Lower lobe of right lung (tissue), 2 donors: ENCODE measurements at regions not wholly inside any gene's neighbourhood (a gene's known extent, or its start where the extent isn't known, plus 50 kb on each side); places are given as distances from the start of the nearest gene placed in this dataset.

Source experiments
- ATAC-seq, 2 donors: fragments of 200-7000 bp; cut with Tn5 transposase; one replicate each; pipeline ENCODE4 v1.9.1; 2020 to 2022; ENCODE audit warnings: mild to moderate bottlenecking in 2 of 2, moderate library complexity in 2 of 2
- DNase-seq: peaks from one replicate; pipeline ENCODE4 v3.0.0-alpha.2; 2020
- H3K27ac ChIP-seq: fragments of 200-600 bp; one replicate; pipeline ENCODE4 v1.8.0; 2022
- H3K27me3 ChIP-seq: fragments of 200-600 bp; one replicate; pipeline ENCODE4 v1.8.0; 2022; ENCODE audit warnings: low read depth
- H3K36me3 ChIP-seq: fragments of 200-600 bp; one replicate; pipeline ENCODE4 v1.8.0; 2022; ENCODE audit warnings: mild to moderate bottlenecking
- H3K4me1 ChIP-seq: fragments of 200-600 bp; one replicate; pipeline ENCODE4 v1.8.0; 2022
- H3K4me3 ChIP-seq: fragments of 200-600 bp; one replicate; pipeline ENCODE4 v1.8.0; 2022; ENCODE audit warnings: mild to moderate bottlenecking
- H3K9me3 ChIP-seq: fragments of 200-600 bp; one replicate; pipeline ENCODE4 v1.8.0; 2022
- intact Hi-C: fragments of 100-400 bp; cut with DNase I; formaldehyde crosslinking; loops from one replicate; pipeline ENCODE4 v1.11.0; 2022
- TF ChIP-seq, protein P1 (sequence below): fragments of 200-600 bp; IDR thresholded peaks from one replicate; pipeline ENCODE4 v1.8.0; 2022; ENCODE audit warnings: antibody characterized with exemption, mild to moderate bottlenecking
- donor health status: DM: no; HTN: yes; CAD: no; lungs with severe emphysema.

DNA sequence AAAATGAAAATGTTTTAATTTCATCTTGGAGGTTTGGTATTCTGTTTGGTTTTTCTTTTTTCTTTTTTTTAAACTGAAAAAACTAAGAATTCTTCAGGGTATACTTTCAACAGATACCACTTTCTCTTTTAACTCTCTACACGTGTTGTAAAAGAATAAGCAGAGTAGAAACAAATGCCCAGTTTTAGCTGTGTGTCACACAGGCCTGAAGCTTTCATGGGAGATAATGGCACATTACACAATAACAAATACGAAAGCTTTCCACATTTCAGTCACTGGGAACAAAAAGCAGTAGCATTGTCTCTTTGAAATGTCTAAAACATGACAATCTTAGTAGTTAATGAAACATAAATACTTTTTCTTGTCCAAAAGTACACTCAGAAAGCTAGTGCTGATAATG, 818.5 kb downstream of the TBL1XR1 start:
- no peaks in the 10 kb centered on the region for H3K9me3 ChIP-seq
- H3K4me1 ChIP-seq: no peaks in the 10 kb centered on the region
- H3K36me3 ChIP-seq: no peaks in the 10 kb centered on the region
- no peak overlapping the region for H3K27ac ChIP-seq
- H3K4me3 ChIP-seq: no peak overlapping the region
- DNase-seq: no peak
- TF ChIP-seq, protein P1, sequence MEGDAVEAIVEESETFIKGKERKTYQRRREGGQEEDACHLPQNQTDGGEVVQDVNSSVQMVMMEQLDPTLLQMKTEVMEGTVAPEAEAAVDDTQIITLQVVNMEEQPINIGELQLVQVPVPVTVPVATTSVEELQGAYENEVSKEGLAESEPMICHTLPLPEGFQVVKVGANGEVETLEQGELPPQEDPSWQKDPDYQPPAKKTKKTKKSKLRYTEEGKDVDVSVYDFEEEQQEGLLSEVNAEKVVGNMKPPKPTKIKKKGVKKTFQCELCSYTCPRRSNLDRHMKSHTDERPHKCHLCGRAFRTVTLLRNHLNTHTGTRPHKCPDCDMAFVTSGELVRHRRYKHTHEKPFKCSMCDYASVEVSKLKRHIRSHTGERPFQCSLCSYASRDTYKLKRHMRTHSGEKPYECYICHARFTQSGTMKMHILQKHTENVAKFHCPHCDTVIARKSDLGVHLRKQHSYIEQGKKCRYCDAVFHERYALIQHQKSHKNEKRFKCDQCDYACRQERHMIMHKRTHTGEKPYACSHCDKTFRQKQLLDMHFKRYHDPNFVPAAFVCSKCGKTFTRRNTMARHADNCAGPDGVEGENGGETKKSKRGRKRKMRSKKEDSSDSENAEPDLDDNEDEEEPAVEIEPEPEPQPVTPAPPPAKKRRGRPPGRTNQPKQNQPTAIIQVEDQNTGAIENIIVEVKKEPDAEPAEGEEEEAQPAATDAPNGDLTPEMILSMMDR: no peak
- H3K27me3 ChIP-seq: no peaks in the 10 kb centered on the region
- intact Hi-C loops: no loop called here
- no peak for ATAC-seq

DNA sequence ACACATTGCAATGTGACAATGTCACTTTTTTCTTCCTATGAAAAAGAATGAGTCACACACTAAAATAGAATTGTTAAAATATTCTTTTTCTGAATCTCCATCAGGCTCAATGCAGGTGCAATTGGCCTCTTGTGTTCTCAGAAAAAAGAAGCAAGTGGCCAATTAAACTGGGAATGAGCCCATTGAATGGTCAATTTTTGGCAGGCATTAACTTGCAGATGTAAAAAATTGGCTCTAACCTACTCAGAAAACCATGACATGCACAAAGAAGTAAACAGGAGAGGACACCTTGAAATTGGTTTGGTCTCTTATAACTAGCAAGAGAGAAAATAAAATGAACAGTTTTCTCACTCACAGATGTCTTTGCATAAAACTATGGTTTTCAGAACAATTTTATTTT, 820.8 kb downstream of the TBL1XR1 start:
- Histone ChIP-seq H3K9me3 (no peaks in the 10 kb centered on the region), H3K4me3 (no peak overlapping the region), H3K27me3 (no peaks in the 10 kb centered on the region), H3K4me1 (no peaks in the 10 kb centered on the region), H3K36me3 (no peaks in the 10 kb centered on the region), H3K27ac (no peak overlapping the region)
- no peak for ATAC-seq
- DNase-seq: no peak
- intact Hi-C loops: no loop called here
- TF ChIP-seq, protein P1: no peak

DNA sequence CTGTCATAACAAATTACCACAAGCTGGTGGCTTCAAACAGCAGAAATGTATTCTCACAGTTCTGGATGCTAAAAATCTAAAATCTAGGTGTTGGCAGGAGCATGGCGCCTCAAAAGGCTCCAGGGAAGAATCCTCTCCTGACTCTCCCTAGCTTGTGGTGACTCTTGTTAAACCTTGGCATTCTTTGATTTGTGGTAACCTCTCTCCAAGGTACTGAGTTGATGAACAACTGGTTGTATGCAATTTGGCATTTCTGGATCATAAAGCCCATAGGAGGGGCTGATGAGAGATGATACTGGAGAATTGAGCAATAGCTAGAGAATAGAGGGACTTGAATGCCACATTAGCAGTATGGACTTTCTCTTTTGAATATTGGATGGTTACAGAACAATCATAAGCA, 821.8 kb downstream of the TBL1XR1 start:
- Histone ChIP-seq H3K9me3 (no peaks in the 10 kb centered on the region), H3K27me3 (no peaks in the 10 kb centered on the region)
- ATAC-seq: no peak

GRCh38 chr3:176362191-176362731, 835.0 kb downstream of the TBL1XR1 start:
- no peak overlapping the region for H3K27ac ChIP-seq
- TF ChIP-seq, protein P1: no peak
- intact Hi-C loops: no loop called here
- no peaks in the 10 kb centered on the region for H3K27me3 ChIP-seq
- H3K36me3 ChIP-seq: no peaks in the 10 kb centered on the region
- H3K4me3 ChIP-seq: no peak overlapping the region
- no peaks in the 10 kb centered on the region for H3K4me1 ChIP-seq
- H3K9me3 ChIP-seq: no peaks in the 10 kb centered on the region
- no peak for DNase-seq
- peak in 1 of 2 donors; percentile 45 for ATAC-seq

More for the DNA sequence above, 821.8 kb downstream of the TBL1XR1 start:
- Histone ChIP-seq H3K27ac (no peak overlapping the region), H3K4me1 (no peaks in the 10 kb centered on the region), H3K36me3 (no peaks in the 10 kb centered on the region), H3K4me3 (no peak overlapping the region)
- no peak for DNase-seq
- TF ChIP-seq, protein P1: no peak
- intact Hi-C loops: no loop called here

GRCh38 chr3:176359211-176359610, 838.1 kb downstream of the TBL1XR1 start:
- TF ChIP-seq, protein P1: no peak
- Histone ChIP-seq H3K27me3 (no peaks in the 10 kb centered on the region), H3K27ac (no peak overlapping the region), H3K36me3 (no peaks in the 10 kb centered on the region), H3K4me1 (no peaks in the 10 kb centered on the region), H3K4me3 (no peak overlapping the region), H3K9me3 (no peaks in the 10 kb centered on the region)
- no peak for ATAC-seq
- intact Hi-C loops: no loop called here
- no peak for DNase-seq

DNA sequence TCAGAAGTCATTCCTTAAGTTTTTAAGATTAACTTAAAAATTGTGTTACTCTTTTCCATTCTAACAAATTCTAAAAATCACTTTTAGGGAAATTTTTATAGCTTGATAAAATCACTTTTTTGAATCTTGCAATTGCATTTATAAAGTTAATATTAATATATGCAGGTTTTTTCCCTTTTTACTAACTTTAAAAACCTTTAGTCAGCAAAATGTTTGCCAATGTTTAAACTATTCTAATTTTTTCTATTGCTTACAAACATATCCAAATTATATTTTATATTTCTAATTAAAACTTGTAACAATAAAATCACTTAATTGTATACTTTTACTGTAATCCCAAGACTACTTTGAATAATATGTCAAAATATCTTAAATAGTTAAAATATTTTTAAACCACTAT, 839.4 kb downstream of the TBL1XR1 start:
- ATAC-seq: no peak
- H3K4me3 ChIP-seq: no peak overlapping the region
- TF ChIP-seq, protein P1: no peak
- no peaks in the 10 kb centered on the region for H3K27me3 ChIP-seq
- DNase-seq: no peak
- no peaks in the 10 kb centered on the region for H3K36me3 ChIP-seq
- no peaks in the 10 kb centered on the region for H3K4me1 ChIP-seq
- no peaks in the 10 kb centered on the region for H3K9me3 ChIP-seq
- H3K27ac ChIP-seq: no peak overlapping the region
- intact Hi-C loops: no loop called here
